Spleen (tissue), 7 donors: ENCODE measurements at regions not wholly inside any gene's neighbourhood (a gene's known extent, or its start where the extent isn't known, plus 50 kb on each side); places are given as distances from the start of the nearest gene placed in this dataset.

Experiments
- POLR2A ChIP-seq, 3 donors: fragments of 450-650 bp; IDR thresholded peaks; one replicate each; pipeline ENCODE4 v1.5.1; 2017; ENCODE audit warnings: antibody characterized with exemption in 3 of 3, mild to moderate bottlenecking in 1 of 3
- POLR2AphosphoS5 ChIP-seq, 3 donors: sonication (generic); formaldehyde crosslinking; IDR thresholded peaks; one replicate each; pipeline ENCODE4 v1.5.1; 2017; ENCODE audit warnings: antibody characterized with exemption in 3 of 3
- TF ChIP-seq, protein P1 (sequence below), 11 experiments: fragments of 200-600 bp in 7 of 11; fragments of 450-650 bp in 4 of 11; sonication (generic) in 4 of 11; IDR thresholded peaks in 8 of 11; conservative IDR thresholded peaks in 3 of 11; 1 replicate in 7 of 11; 2 replicates in 4 of 11; pipeline versions ENCODE4 v1.4.0 to v1.8.0; 2016 to 2021; ENCODE audit warnings: antibody characterized with exemption in 11 of 11, inconsistent platforms in 4 of 11, mild to moderate bottlenecking in 1 of 11
- donor health status: DM: no; HTN: no; CAD: no; lungs with moderate emphysema.
- donor health status: DM: no; HTN: no; CAD: no.
- donor health status: DM: no; HTN: no; CAD: no.

DNA sequence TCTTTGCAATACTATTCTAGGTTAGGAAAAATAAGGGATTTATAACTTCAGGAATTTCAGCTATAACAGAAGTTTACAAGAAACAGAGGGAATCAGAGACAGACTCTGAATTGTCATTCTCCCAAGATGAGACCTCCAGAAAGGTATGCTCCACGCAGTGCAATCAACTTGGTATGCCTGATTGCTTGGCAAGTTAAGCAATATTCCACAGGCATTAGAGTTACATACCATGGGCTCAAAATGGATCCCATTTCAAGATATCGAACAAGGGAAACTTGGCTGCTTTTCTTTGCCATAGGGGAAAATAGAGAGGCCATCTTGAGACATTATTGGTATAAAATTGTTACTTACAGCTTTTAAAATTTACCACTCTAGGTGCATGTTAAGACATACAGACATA is 615.6 kb upstream of the SOX9 start:
- TF ChIP-seq, protein P1, sequence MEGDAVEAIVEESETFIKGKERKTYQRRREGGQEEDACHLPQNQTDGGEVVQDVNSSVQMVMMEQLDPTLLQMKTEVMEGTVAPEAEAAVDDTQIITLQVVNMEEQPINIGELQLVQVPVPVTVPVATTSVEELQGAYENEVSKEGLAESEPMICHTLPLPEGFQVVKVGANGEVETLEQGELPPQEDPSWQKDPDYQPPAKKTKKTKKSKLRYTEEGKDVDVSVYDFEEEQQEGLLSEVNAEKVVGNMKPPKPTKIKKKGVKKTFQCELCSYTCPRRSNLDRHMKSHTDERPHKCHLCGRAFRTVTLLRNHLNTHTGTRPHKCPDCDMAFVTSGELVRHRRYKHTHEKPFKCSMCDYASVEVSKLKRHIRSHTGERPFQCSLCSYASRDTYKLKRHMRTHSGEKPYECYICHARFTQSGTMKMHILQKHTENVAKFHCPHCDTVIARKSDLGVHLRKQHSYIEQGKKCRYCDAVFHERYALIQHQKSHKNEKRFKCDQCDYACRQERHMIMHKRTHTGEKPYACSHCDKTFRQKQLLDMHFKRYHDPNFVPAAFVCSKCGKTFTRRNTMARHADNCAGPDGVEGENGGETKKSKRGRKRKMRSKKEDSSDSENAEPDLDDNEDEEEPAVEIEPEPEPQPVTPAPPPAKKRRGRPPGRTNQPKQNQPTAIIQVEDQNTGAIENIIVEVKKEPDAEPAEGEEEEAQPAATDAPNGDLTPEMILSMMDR (IDR thresholded peaks at IDR 0.05 in 8 of 11, conservative IDR thresholded peaks at IDR 0.05 in 3 of 11) = no peak
- TF ChIP-seq POLR2AphosphoS5 (IDR thresholded peaks at IDR 0.05) (no peak), POLR2A (IDR thresholded peaks at IDR 0.05) (no peak)
